NCI-H2196 treated with DMSO at 0.1 percent for 48 hours (cell line): ENCODE measurements at regions not wholly inside any gene's neighbourhood (a gene's known extent, or its start where the extent isn't known, plus 50 kb on each side); places are given as distances from the start of the nearest gene placed in this dataset.
"Not testable (repeated sequence)": the region's sequence is repeated elsewhere in the genome, so short reads cannot be mapped to it uniquely, and the experiment has no call there.

Experiments
- DNase-seq: peaks from one replicate; lab custom pipeline; 2025; ENCODE audit not compliant: unreplicated experiment; lab: John Stamatoyannopoulos, UW

DNA sequence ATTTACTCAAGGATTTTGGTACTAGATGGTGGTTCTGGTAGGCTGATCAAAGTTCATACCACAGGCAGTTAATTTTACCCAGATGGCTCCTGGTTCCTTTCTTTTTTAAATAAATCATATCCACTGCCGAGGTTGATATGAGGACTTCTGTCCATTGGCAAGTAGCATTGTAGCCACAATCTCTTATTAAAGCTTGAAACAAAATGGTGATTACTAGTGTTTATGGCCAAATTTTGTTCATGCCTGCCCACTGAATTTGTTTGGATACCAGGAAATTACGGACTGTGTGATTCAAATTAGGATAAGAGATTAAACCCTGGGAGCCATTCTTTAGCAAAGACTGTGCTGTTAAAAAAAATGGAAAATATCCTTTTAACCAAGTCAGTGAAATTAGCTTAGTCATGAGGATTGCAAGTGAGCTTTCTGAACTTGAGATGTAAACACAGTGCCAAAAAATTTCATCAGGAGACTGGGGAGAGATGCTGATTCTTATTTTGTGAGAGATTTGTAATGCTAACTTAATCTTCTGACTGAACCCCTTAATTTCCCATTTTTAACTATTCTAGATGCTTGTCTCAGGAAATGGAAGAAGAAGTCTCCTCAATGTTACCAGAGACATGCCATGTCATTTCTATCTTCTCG is 893.5 kb upstream of the ADAMTS5 start:
- not testable (repeated sequence) for DNase-seq

DNA sequence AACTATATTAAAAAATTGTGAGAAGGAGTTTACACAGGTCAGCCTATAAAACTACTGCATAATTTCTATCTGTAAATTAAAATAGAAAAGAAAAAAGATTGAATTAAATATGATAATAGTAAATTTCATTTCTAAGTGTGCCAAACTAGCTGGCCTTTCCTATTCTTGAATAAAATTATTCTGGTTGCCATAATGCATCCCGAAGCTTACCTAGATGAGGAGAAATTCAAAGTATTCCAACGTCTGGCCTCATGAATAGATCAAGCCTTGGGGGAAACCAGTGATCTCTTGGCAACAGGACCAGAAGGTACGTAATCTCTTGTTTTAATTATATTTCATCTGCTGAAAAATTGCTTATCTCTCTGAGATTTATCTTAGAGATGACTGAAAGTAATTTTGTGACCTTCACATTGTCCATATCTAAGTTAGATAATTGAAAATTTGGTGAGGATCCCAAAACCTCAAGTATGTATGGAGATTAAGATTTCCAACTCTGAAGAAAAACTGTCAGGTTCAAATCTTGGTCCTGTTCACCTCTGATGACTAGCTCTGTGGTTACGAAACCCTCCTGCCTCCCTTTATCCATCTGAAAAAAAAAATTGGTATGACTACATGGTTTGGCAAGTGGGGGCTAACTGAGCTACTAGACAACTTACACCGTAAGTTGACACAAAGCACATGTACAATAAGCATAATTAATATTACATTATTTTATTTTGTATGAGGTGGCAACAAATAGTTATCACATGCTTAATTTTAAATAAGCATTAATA is 891.4 kb upstream of the ADAMTS5 start:
- DNase-seq = not testable (repeated sequence)

DNA sequence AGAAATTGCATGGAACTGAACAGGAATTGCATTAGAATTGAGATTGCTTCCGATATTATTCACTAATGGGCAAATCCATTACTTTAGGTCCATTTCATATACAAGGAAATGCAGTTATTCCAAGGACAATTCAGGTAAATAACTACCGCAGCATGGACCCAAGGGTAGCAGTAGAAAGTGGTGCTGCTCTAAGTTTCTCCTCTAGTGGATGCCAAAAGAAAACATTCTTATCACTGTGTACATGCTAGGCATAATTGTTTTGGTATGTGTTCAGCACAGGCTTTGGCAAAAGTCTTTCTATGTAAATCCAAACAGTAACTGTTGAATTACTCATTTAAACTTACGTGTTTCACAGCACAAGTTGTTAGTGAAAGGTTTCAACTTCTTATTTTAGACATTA is 890.1 kb upstream of the ADAMTS5 start:
- not testable (repeated sequence) for DNase-seq

DNA sequence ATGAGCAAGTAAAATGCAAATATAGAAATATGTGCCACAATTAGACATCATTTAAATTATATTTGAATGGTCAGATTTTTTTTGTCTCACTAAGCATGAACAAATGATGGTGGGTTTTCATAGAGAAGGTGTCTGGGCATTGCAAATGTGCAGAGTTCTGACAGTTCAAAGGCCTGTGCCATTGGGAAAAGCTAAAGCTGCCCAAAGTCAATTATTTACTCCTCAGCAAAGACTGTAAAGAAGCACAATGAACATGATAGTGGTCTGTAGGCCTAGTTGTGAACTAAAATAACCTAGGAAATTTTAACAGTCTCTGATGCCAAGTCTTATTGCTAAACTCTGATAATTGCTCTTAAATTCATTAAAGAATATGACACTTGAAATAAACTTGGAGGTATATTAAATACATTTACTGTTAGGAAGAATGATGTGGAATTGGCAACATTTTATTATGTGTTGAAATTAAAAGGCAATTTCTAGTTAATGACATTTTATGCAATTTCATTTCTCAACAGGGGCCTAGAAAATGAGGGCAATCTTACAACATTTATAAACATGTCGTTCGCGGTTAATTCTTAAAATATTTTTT is 874.3 kb upstream of the ADAMTS5 start:
- DNase-seq = no peak

DNA sequence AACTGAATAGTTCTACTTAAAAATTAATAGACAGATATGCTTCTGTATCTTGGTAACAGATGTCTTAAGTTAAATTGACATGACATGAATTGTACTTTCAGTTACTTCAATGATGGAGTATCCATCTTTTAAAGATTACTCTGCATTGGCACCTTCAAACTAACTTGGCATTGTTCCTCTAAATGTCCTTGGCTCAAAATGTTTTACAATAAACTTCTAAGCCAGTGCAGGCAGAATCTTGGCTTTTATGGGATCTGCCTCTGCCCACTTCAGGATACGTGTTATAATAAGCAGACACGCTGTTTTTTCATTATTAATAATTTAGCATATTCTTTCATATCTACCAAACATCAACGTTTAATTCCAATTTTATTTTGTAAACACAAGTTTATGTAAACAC is 873.4 kb upstream of the ADAMTS5 start:
- no peak for DNase-seq

DNA sequence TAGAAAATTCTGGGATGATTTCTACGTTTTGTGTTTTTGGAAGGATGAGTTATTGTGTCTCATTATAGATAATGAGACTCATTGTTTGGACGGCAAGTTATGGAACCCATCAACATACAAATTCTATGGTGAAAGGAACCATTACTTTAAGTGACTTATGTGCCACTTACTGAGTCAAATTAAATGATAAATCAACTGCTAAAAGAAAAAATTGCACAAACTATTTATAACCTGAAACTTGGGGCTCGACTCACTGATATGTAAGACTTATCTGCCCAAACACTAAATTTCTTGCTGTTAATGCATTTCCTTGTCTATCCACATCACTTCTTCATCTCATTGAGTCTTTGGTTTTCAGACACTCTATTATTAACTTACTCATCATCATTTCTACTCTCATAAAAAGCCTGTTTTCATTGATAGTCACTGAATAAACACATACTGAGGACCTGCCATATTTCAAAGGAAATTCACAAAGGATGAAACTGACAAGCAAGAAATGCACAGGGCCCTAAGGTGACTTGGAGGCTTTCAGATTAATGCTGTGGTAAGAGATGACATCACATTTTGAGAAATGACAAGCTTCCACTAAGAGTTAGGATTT is 872.7 kb upstream of the ADAMTS5 start:
- DNase-seq = no peak

DNA sequence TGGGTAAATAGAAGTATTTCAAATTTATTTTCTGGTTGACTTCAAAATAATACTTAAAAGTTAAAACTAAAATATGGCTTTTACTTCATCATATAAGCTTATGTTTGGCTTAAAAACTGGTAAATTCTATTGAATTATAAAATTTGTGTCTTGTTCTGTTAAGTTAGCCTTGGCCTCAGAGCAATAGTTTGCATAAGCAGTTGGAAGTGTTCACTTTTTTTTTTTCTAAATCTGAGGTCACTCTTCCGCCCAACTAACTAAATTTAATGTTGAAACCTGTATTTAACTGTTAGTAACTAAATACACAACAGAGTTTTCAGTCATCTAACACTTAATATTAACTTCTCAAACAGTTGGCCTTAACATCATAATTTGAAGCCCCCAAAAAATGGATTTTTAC is 871.7 kb upstream of the ADAMTS5 start:
- no peak for DNase-seq

DNA sequence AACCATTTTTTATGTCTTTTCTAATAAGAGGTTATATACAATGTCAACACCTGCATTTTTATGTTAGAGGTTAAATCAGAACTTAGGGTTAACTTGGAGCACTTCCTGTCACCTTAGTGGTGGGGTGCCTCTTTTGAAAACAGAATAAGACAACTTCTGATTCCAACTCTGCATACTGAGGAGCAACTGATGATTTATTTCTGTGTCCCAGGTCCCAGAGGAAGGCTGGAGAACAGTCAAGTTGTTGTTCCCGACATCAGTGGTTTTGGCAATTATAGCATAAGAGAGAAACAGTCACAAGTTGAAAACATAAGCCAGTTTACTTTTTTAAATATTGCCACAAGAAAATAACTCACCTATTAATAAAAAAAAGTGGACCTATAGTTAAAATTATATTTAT is 871.0 kb upstream of the ADAMTS5 start:
- DNase-seq = no peak

DNA sequence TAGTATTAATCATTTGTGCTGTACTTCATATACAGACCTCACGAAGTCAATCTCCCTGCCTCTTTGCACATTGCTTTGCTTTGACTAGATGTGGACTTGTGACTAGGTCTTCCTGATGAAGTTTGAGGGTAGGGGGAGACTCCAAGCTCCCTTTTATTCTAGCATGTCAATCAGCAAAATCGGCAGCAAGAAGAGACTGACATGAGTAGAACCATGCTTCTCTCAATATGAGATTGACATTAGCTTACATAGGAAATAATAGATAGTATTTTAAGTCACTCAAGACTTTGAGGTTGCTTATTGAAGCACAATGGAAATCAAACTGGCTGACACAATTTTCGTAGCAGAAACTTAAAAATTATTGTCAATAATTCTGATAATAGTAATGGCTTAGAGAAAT is 866.4 kb upstream of the ADAMTS5 start:
- DNase-seq = no peak

DNA sequence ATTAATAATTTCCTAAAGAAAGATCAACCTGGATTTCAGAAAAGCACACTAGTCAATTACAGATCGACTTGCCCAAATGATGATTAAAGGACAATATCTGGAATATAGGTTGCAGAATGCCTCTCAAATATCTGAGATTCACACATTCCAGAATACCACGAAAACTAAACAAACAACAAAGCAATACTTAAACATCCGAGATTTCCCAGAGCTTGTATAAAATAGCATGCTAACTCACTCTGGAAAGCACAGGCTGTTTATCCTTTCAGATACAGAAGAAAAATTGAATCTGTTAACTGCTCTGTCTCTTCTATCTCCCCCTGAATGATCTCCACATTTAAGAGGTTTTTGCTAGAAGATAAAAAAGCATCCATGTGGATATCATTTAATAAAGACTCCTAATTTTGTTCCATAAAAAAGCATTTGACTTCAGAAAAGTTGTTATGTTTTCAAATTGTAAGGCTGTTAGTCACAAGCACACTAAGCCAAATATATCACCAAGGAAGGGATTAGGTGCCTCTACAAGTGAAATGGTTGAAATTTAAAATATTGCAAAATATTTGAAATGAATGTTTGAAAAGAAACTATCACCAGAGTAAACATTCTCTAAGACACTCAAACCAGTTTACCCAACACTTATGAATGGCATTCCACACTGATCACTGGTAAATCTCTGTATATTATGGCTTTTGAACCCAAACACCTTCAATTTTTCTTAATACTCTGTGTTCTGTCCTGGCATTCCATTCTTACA is 865.1 kb upstream of the ADAMTS5 start:
- DNase-seq = no peak

DNA sequence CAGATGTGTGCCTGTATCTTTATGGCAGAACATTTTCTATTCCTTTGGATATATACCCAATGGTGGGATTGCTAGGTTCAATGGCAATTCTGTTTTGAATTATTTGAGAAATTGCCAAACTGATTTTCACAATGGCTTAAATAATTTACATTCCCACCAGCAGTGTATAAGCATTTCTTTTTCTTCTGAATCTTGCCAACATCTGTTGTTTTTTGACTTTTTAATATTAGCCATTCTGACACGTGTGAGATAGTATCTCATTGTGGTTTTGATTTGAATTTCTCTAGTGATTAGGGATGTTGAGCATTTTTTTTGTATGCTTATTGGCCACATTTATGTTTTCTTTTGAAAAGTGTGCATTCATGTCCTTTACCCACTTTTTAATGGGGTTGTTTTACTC is 864.3 kb upstream of the ADAMTS5 start:
- DNase-seq = no peak

DNA sequence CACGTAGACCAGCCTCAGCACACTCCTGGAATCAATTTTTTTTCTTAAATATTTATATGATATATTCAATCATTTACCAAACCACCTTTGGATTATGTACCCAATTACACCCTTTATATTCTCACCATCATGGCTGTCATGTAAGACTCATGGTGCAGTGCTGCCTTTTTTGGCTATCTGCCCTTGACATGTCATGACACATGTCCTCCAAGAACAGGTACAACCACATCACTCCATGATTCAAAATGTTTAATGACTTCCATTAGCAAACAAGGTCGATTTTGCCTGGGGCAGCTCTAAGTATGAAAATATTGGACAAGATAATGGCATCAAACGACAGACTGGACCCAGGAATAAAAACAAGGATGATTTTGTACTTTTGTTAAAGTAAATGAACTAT is 861.1 kb upstream of the ADAMTS5 start:
- DNase-seq = no peak

DNA sequence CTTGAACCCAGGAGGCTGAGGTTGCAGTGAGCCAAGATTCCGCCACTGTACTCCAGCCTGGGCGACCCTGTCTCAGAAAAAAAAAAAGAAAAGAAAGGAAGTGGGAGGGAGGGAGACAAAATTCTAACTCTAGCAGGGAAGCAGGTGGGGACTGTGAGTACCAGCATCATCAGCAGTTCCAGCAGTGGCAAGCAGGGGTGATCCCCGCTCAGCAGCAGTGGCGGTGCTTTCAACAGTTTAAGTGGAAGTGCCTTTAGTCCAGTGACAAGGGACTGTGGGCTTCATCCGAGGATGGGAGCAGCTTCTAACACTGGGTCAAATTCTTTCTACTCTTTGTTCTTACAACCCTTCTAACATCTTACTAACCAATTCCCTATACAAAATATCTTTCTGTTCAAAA is 858.1 kb upstream of the ADAMTS5 start:
- DNase-seq = no peak

DNA sequence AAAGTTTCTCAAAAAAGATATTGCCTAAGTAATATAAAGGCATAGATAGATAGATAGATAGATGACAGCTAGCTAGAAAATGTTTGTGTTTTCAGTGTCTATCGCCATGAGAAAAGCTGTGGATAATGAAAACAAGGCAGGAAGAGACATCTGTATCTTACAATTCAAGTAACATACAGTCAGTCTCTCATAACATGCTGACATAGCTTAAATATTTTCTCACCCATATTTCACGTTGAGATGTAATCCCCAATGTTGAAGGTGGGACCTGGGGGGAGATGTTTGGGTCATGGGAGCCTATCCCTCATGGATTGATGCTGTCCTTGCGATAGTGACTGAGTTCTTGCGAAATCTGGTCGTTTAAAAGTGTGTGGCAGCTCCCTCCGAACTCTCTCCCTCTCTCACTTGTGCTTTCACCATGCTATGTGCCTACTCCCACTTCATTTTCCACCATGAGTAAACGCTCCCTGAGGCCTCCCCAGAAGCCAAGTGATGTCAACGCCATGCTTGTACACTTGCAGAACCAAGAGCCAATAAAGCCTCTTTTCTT is 856.8 kb upstream of the ADAMTS5 start:
- DNase-seq = no peak

DNA sequence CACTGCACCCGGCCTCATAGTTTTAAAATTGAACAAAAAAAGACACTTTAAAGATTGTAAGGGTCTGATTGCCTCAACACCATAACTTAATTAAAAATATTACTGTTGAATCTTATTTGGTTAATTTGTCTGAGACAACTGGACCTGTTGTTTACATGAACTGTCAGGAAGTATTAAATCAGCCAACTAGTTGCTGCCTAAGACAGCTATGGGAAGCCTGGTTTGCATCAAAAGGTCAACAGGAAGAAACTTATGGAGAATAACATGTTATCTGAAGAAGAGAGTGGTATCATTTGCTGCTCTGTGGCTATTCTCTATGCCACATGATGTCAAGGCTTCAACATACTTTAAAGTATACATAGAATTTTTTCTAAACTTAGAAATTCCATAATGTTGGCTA is 853.5 kb upstream of the ADAMTS5 start:
- no peak for DNase-seq

DNA sequence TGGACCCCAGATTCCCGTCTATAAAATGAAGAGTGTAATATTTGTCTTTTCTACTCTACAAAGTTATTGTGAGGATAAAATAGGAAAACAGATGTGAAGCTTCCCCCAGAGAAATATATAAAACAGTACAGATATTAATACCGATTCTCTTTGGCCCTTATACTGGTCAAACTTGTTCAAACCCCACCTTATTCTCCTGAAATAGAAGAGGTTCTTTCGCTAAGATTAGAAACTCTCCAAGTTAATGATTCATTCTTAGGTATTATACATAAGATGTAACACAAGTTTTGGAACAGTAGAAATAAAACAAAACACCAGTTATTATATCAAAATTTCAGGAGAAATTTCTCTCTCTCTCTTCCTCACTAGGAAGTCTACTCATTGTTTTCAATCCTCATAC is 852.4 kb upstream of the ADAMTS5 start:
- DNase-seq = no peak

DNA sequence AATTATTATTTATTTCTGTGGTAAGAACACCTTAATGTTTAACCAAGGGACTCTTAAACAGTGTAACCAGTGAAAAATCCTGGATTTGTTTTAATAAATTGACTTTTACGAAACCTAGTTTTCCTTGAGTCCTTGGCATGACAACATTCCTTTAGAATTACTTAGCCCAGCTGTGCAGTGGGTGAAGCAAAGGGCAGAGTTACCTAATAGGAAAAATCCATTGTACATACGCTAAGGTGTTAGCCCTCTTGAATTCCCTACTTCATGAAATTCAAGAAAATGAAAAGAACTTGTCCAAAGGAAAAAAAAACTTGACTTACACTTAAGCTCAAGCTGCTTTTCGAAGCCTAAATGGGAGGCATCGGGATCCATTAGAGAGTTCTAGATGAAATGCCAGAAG is 852.0 kb upstream of the ADAMTS5 start:
- DNase-seq = no peak

DNA sequence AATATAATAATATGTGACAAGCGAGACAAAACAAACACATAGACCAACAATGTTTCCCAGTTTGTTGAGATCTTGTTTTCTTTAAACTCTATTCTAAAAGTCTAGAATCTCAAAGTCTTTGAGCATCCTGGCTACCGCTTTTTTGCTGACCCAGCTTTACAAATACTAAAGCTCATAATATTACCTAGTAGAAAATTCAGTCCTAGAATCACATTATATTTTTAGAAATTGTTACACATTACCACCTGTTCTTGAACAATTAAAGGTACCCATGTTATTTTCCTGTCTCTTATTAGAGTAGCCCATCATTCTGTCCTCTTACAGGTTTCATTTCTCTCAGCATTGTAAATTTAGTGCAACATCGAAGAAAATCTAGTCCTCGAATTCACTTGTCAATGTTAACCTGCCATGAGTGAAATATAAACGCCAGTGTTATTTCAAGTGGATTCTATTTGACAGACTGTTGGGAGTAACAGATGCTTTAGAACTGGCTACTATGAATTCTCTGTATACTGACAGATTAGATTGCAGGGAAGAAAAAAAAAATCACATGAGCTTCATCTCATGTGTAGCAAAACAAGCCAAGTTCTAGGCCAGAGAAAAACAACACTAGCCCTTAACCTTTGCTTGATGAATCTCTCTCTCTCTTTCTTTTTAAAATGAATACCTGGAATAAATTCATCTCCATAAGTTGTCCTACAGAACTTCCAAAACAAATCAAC is 851.2 kb upstream of the ADAMTS5 start:
- no peak for DNase-seq

DNA sequence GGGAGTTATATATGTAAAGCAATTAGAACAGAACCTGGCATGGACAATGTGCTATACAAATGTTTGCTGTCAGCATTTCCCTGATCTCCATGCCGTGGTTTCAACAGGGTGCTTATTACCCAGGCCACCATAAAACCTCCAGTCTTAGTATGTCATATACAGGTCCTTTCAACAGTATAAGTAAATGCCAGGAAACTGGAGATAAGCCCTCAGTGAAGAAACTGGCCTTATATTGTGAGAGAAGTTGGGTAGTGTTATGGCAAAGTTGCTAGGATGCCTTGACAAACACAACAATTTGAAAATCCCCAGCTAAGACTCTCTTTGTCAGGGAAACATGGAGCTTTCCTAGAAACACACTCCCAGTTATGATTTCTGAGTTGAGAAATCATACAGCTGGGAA is 850.2 kb upstream of the ADAMTS5 start:
- no peak for DNase-seq

DNA sequence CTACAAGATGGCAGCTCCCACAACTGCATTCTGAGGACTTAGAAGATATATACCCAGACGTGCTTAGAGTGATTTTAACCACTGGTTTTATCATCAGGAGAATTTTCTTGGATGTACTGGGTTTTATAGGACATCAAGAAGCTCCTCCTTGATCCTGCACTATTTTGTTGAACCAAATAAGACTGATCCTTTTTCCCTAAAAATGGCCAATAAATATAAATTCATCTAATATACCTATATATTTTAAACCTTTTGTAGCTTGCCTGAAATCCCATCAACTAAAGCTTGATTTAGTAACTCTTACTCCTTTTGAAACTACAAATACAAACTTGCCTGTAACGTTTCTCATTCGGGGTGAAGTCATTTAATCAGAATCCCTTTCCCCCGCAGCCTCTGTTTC is 849.4 kb upstream of the ADAMTS5 start:
- no peak for DNase-seq
